GM12878 (cell line): ENCODE measurements at regions not wholly inside any gene's neighbourhood (a gene's known extent, or its start where the extent isn't known, plus 50 kb on each side); places are given as distances from the start of the nearest gene placed in this dataset.

Experiments used
- ATAC-seq: fragments of 200-7000 bp; cut with Tn5 transposase; 3 replicates; pipeline ENCODE4 v1.9.1; 2020; ENCODE audit warnings: mild to moderate bottlenecking, moderate library complexity
- BruUV-seq: library from RNA; stranded (reverse); fragments of 400-500 nt; replicated peaks from 2 replicates; lab custom pipeline; 2021; lab: Mats Ljungman, UMichigan
- CTCF ChIA-PET: fragments of 300-600 bp; sonication (Branson Sonifier 250); formaldehyde crosslinking; extraction: SDS; loops from one replicate; lab custom pipeline; 2021; ENCODE audit warnings: inconsistent platforms; lab: Yijun Ruan, JAX
- POLR2A ChIA-PET: fragments of 350-600 bp; formaldehyde crosslinking; extraction: SDS; loops from one replicate; lab custom pipeline; 2021; ENCODE audit warnings: inconsistent platforms; lab: Charles Lee
- RAD21 ChIA-PET: fragments of 300-600 bp; sonication (Branson Sonifier 250); formaldehyde crosslinking; loops from one replicate; lab custom pipeline; 2023; ENCODE audit warnings: antibody characterized with exemption; ENCODE audit not compliant: unreplicated experiment; lab: Charles Lee
- SMC1A ChIA-PET: fragments of 300-600 bp; sonication (Branson Sonifier 250); formaldehyde crosslinking; loops from one replicate; lab custom pipeline; 2023; ENCODE audit not compliant: unreplicated experiment, uncharacterized antibody; lab: Charles Lee
- DNase-seq: peaks from one replicate; pipeline ENCODE4 v3.0.0-alpha.2; 2011; ENCODE audit warnings: low read depth, low spot score
- FAIRE-seq: peaks from 3 replicates; lab custom pipeline; 2011; peaks lifted over from hg19 to GRCh38; lab: Jason Lieb, UNC
- H2AFZ ChIP-seq: 2 replicates; pipeline ENCODE4 v1.6.0; 2011; ENCODE audit warnings: low read depth, low read length, control low read depth; ENCODE audit not compliant: control insufficient read depth
- H3K27ac ChIP-seq: 2 replicates; pipeline ENCODE4 v1.5.1; 2011; ENCODE audit warnings: control low read depth; ENCODE audit not compliant: control insufficient read depth, insufficient read depth
- H3K27me3 ChIP-seq, 2 experiments: replicated peaks in 1 of 2; 2 replicates each; pipeline versions ENCODE4 v1.6.0 to v1.6.1; 2011; ENCODE audit warnings: low read length in 1 of 2; ENCODE audit not compliant: control insufficient read depth in 2 of 2, insufficient read depth in 2 of 2
- H3K36me3 ChIP-seq, 2 experiments: 2 replicates each; pipeline ENCODE4 v1.5.1; 2011; ENCODE audit warnings: low read length in 1 of 2; ENCODE audit not compliant: control insufficient read depth in 2 of 2, insufficient read depth in 2 of 2
- H3K4me1 ChIP-seq: 2 replicates; pipeline ENCODE4 v1.6.1; 2011; ENCODE audit warnings: mild to moderate bottlenecking, low read length, moderate library complexity, mixed read lengths; ENCODE audit not compliant: control insufficient read depth, insufficient read depth
- H3K4me2 ChIP-seq: 2 replicates; pipeline ENCODE4 v1.6.0; 2011; ENCODE audit warnings: control low read depth; ENCODE audit not compliant: control insufficient read depth, insufficient read depth
- H3K4me3 ChIP-seq: fragments of 200-600 bp; sonication (generic); 2 replicates; pipeline ENCODE4 v1.5.1; 2016
- H3K79me2 ChIP-seq: 2 replicates; pipeline ENCODE4 v1.6.0; 2011; ENCODE audit warnings: low read length; ENCODE audit not compliant: control insufficient read depth, insufficient read depth
- H3K9ac ChIP-seq: 2 replicates; pipeline ENCODE4 v1.8.0; 2011; ENCODE audit warnings: low read length, control low read depth, mixed read lengths; ENCODE audit not compliant: control insufficient read depth, insufficient read depth
- H3K9me3 ChIP-seq: replicated peaks from 3 replicates; pipeline ENCODE4 v1.5.1; 2011; ENCODE audit warnings: mild to moderate bottlenecking, low read length; ENCODE audit not compliant: control insufficient read depth, insufficient read depth
- H4K20me1 ChIP-seq: 2 replicates; pipeline ENCODE4 v1.6.0; 2011; ENCODE audit not compliant: control insufficient read depth, insufficient read depth
- ATF2 ChIP-seq: IDR thresholded peaks from 2 replicates; pipeline ENCODE4 v1.6.1; 2012; ENCODE audit warnings: low read length, inconsistent platforms
- CEBPZ ChIP-seq: fragments of 150-350 bp; IDR thresholded peaks from 2 replicates; pipeline ENCODE4 v1.6.1; 2016; ENCODE audit warnings: low read depth, low read length
- CREB1 ChIP-seq: IDR thresholded peaks from 2 replicates; pipeline ENCODE4 v1.6.1; 2012; ENCODE audit warnings: low read depth, mild to moderate bottlenecking, inconsistent platforms
- CREM ChIP-seq: IDR thresholded peaks from 2 replicates; pipeline ENCODE4 v1.6.1; 2014; ENCODE audit warnings: antibody characterized with exemption, low read depth
- EP300 ChIP-seq, 2 experiments: fragments of 150-350 bp in 1 of 2; IDR thresholded peaks; 2 replicates each; pipeline ENCODE4 v1.6.1; 2011 to 2012; ENCODE audit warnings: low read depth in 2 of 2, low read length in 2 of 2, borderline replicate concordance in 1 of 2, improper control_type of control experiment in 1 of 2, inconsistent platforms in 1 of 2; ENCODE audit not compliant: control insufficient read depth in 1 of 2
- FOXK2 ChIP-seq: fragments of 450-650 bp; IDR thresholded peaks from 2 replicates; pipeline ENCODE4 v1.6.1; 2017; ENCODE audit warnings: mild to moderate bottlenecking, moderate library complexity
- MTA2 ChIP-seq: fragments of 450-650 bp; IDR thresholded peaks from 2 replicates; pipeline ENCODE4 v1.6.1; 2016; ENCODE audit warnings: low read depth, mild to moderate bottlenecking, moderate library complexity
- NR2C2 ChIP-seq: IDR thresholded peaks from 2 replicates; pipeline ENCODE4 v1.6.1; 2011; ENCODE audit warnings: borderline replicate concordance, low read depth; ENCODE audit not compliant: control insufficient read depth, insufficient read length
- RAD51 ChIP-seq: fragments of 450-650 bp; IDR thresholded peaks from 2 replicates; pipeline ENCODE4 v1.6.1; 2016; ENCODE audit warnings: moderate library complexity, mild to moderate bottlenecking, inconsistent platforms
- SREBF2 ChIP-seq: IDR thresholded peaks from 2 replicates; pipeline ENCODE4 v1.6.1; 2012; ENCODE audit warnings: mild to moderate bottlenecking, low read length
- ZNF622 ChIP-seq: fragments of 450-650 bp; IDR thresholded peaks from 2 replicates; pipeline ENCODE4 v1.6.1; 2017; ENCODE audit warnings: mild to moderate bottlenecking, inconsistent platforms
- ZSCAN29 ChIP-seq: fragments of 450-650 bp; IDR thresholded peaks from 2 replicates; pipeline ENCODE4 v1.6.1; 2017; ENCODE audit warnings: mild to moderate bottlenecking, moderate library complexity
- WGBS: methylation state at CpG from one replicate; pipeline ENCODE4 v1.1.6; 2016; ENCODE audit warnings: low lambda C conversion rate; ENCODE audit not compliant: insufficient replicate concordance, insufficient coverage; ENCODE audit errors: missing lambda C conversion rate; 5-methylcytosine and 5-hydroxymethylcytosine counted together
- in situ Hi-C: fragments of 300-500 bp; cut with MboI; formaldehyde crosslinking; loops from 9 replicates; pipeline ENCODE4 v1.14.3; 2018; ENCODE audit warnings: mixed read lengths
- intact Hi-C: fragments of 100-400 bp; cut with micrococcal nuclease; formaldehyde crosslinking; loops from one replicate; pipeline ENCODE4 v1.14.2; 2022; ENCODE audit not compliant: unreplicated experiment

GRCh38 chr14:101189962-101190560 lies 286.5 kb upstream of the RTL1 start (continued):
- TF ChIP-seq CEBPZ = no peak
- no peak for TF ChIP-seq ZSCAN29
- no peak for TF ChIP-seq EP300 (IDR thresholded peaks at IDR 0.05; ENCODE audit: borderline replicate concordance in 1 of 2, control insufficient read depth in 1 of 2, low read depth in 2 of 2, low read length in 2 of 2)
- TF ChIP-seq RAD51 = no peak
- no peak for TF ChIP-seq NR2C2
- TF ChIP-seq, all 136 proteins: peak for 0

- in situ Hi-C loops = no loop called here
- ChIA-PET POLR2A (no interaction called here), CTCF (interaction anchor here (0.7 kb wide), 1 partner anchor 196 kb away, joined by 3 read pairs; no protein-coding TSS in a partner anchor), SMC1A (no interaction called here)
- no peak overlapping the region for H3K4me3 ChIP-seq
- no peak overlapping the region for H2AFZ ChIP-seq
- H3K4me2 ChIP-seq = no peak overlapping the region
- intact Hi-C loops = no loop called here
- H4K20me1 ChIP-seq = no peaks in the 10 kb centered on the region
- H3K27me3 ChIP-seq = no peaks in the 10 kb centered on the region
- FAIRE-seq = no peak
- H3K36me3 ChIP-seq = no peaks in the 10 kb centered on the region
- TF ChIP-seq EP300 (IDR thresholded peaks at IDR 0.05; ENCODE audit: borderline replicate concordance in 1 of 2, control insufficient read depth in 1 of 2, low read depth in 2 of 2, low read length in 2 of 2) (no peak), MTA2 (no peak), ZNF622 (no peak), ATF2 (no peak), CREB1 (no peak), CREM (no peak), SREBF2 (no peak), FOXK2 (no peak)
- TF ChIP-seq, all 136 proteins: peak for 0
- Histone ChIP-seq H3K79me2 (no peaks in the 10 kb centered on the region), H3K9me3 (no peaks in the 10 kb centered on the region), H3K27ac (no peak overlapping the region), H3K9ac (no peak overlapping the region), H3K4me1 (no peaks in the 10 kb centered on the region)
- WGBS = 30% methylated on average over 6 of the region's 6 CpGs
- BruUV-seq = no TSS peak
- RAD21 ChIA-PET = no interaction called here
- no peak for DNase-seq
- no peak for ATAC-seq
These were observed 287.7 kb upstream of the RTL1 start for GRCh38 chr14:101191101-101191720.
